ENCODE measurements at regions not wholly inside any gene's neighbourhood (a gene's known extent, or its start where the extent isn't known, plus 50 kb on each side); places are given as distances from the start of the nearest gene placed in this dataset.

- no peak for TF ChIP-seq CTCF (IDR thresholded peaks at IDR 0.05)
- TF ChIP-seq ZFX (IDR thresholded peaks at IDR 0.05; ENCODE audit: borderline replicate concordance): no peak
- H3K27ac ChIP-seq: no peak overlapping the region
Measured at GRCh38 chr2:5985536-5986385, 293.6 kb downstream of the SOX11 start.

- TF ChIP-seq ZFX (IDR thresholded peaks at IDR 0.05; ENCODE audit: borderline replicate concordance): no peak
- no peak for TF ChIP-seq CTCF (IDR thresholded peaks at IDR 0.05)
- H3K27ac ChIP-seq: no peak overlapping the region
Measured at GRCh38 chr2:5986801-5987787, 294.9 kb downstream of the SOX11 start.

DNA sequence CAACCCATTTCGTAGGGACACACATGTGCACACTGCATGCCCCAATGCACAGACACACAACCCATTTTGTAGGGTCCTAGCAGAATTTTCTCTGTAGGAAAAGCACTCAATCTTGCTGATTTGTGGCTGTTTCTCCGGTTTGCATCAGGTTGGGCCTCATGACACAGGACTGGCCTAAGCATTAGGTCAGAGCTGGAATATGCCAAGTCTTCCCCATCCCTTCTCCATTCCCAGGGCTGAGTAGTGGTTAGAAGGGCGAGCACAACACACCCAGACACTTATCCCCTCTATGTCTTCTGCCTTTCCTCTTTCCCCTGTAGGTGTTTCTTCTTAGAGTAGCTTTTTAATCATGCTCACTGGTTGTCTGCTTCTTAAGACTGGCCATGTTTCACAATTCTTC is 295.9 kb downstream of the SOX11 start:
- H3K27ac ChIP-seq: no peak overlapping the region

GRCh38 chr2:5990086-5990485 is 297.9 kb downstream of the SOX11 start:
- H3K27ac ChIP-seq: no peak overlapping the region
- TF ChIP-seq CTCF (IDR thresholded peaks at IDR 0.05) (no peak), ZFX (IDR thresholded peaks at IDR 0.05; ENCODE audit: borderline replicate concordance) (no peak)

More for the DNA sequence above, 295.9 kb downstream of the SOX11 start:
- TF ChIP-seq ZFX (IDR thresholded peaks at IDR 0.05; ENCODE audit: borderline replicate concordance) (no peak), CTCF (IDR thresholded peaks at IDR 0.05) (no peak)

DNA sequence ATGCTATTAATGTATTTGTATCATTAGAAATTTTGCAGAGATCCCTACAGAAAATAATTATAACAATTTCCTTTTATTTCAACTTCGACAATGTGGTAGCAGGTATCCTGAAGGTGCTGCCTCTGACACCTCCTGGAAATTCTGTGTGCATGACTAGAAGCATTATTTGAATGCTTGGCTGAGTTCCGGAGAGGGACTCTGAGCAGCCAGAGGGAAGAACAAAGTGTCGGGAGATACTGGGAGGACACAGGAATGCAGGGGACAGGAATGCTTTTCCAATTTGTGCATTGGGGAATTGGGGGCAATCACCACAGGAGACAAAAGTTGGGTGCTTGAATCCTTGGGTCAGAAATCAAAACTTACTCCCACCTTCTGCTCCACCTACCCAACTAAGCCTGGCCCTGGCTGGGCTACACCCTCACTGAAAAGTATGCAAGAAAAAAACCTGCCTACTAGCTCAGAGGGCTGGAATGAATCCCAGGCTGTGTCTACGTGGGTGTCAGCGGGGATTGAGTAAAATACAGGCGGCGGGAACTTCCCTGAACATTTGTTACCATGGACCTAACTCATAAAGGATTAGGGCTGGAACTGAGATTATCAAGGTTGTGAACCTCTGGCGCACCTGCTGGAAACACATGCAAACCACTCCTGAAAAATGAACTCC is 299.3 kb downstream of the SOX11 start:
- no peak overlapping the region for H3K27ac ChIP-seq

DNA sequence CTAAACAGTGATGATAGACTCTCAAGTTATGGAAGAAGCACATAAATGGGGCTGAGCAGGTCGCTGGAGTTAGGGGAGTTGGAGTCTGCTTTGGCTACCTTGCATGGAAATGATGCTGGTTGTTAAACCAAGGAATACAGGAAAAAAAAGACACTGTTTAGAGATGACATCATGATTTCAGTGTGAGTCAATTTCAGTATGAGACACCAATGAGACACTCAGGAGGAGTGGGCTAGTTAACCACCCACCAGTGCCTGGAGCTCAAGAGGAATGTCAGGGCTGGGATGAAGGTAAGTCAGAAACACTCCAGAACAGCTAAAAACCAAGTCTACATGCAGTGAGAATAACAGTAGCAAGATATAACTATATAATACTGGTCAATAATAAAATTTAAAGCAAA is 303.6 kb downstream of the SOX11 start:
- H3K27ac ChIP-seq: no peak overlapping the region
- TF ChIP-seq CTCF (IDR thresholded peaks at IDR 0.05) (no peak), ZFX (IDR thresholded peaks at IDR 0.05; ENCODE audit: borderline replicate concordance) (no peak)

More for the DNA sequence above, 299.3 kb downstream of the SOX11 start:
- TF ChIP-seq ZFX (IDR thresholded peaks at IDR 0.05; ENCODE audit: borderline replicate concordance) (no peak), CTCF (IDR thresholded peaks at IDR 0.05) (no peak)

Measured in 22Rv1 (cell line).